Stimulated activated memory B cell treated with anti-CD40 and anti-IgM and Interleukin-4, amounts not matched to agents 10 μg/mL and 1 μg/mL and 100 μg/mL, for 72 hours (primary cell): ENCODE measurements at regions not wholly inside any gene's neighbourhood (a gene's known extent, or its start where the extent isn't known, plus 50 kb on each side); places are given as distances from the start of the nearest gene placed in this dataset.

Source experiments
- ATAC-seq: fragments of 150-1000 bp; cut with Tn5 transposase; 2 replicates; pipeline ENCODE4 v1.10.0; 2021
- H3K27ac Mint-ChIP-seq: one replicate; pipeline ENCODE4 v1.8.0; 2022; ENCODE audit warnings: mild to moderate bottlenecking, mixed read lengths
- H3K27me3 Mint-ChIP-seq: one replicate; pipeline ENCODE4 v1.8.0; 2022; ENCODE audit warnings: mixed read lengths
- H3K36me3 Mint-ChIP-seq: one replicate; pipeline ENCODE4 v1.8.0; 2022; ENCODE audit warnings: mixed read lengths
- H3K4me1 Mint-ChIP-seq: one replicate; pipeline ENCODE4 v1.8.0; 2022; ENCODE audit warnings: mixed read lengths
- H3K4me3 Mint-ChIP-seq: one replicate; pipeline ENCODE4 v1.8.0; 2022; ENCODE audit warnings: mild to moderate bottlenecking, moderate library complexity, mixed read lengths
- H3K9me3 Mint-ChIP-seq: one replicate; pipeline ENCODE4 v1.8.0; 2022; ENCODE audit warnings: mixed read lengths

- no peaks in the 10 kb centered on the region for H3K9me3 Mint-ChIP-seq
- H3K36me3 Mint-ChIP-seq: no peaks in the 10 kb centered on the region
- H3K27me3 Mint-ChIP-seq: no peaks in the 10 kb centered on the region
- no peak for ATAC-seq
- H3K4me1 Mint-ChIP-seq: no peaks in the 10 kb centered on the region
- no peak overlapping the region for H3K27ac Mint-ChIP-seq
- H3K4me3 Mint-ChIP-seq: no peak overlapping the region
Observed at GRCh38 chr18:37631422-37631821, 65.8 kb upstream of the CELF4 start.

DNA sequence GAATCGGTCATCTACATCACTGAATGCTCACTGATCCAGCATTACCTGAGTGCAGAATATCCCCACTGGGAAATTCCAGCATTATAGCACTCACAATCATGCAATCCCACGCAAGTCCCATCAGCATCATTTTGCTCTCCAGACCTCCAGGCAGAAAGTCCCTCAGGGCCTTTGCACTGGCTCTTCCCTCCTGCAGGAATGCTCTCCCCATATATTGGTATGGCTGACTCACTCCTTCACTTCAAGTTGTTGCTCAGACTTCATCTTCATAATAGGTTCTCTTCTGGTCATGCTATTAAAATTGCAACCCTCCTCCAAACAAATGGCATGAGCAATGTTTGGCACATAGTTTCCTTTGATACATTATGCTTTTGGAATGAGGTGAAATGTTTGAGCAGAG, 64.7 kb upstream of the CELF4 start:
- no peak overlapping the region for H3K27ac Mint-ChIP-seq
- H3K4me1 Mint-ChIP-seq: no peaks in the 10 kb centered on the region
- no peak for ATAC-seq
- no peaks in the 10 kb centered on the region for H3K27me3 Mint-ChIP-seq
- H3K36me3 Mint-ChIP-seq: no peaks in the 10 kb centered on the region
- H3K4me3 Mint-ChIP-seq: no peak overlapping the region
- H3K9me3 Mint-ChIP-seq: no peaks in the 10 kb centered on the region

GRCh38 chr18:37628470-37629220, 63.0 kb upstream of the CELF4 start:
- Mint-ChIP-seq H3K4me3 (no peak overlapping the region), H3K27me3 (no peaks in the 10 kb centered on the region), H3K27ac (no peak overlapping the region), H3K4me1 (no peaks in the 10 kb centered on the region), H3K9me3 (no peaks in the 10 kb centered on the region), H3K36me3 (no peaks in the 10 kb centered on the region)
- ATAC-seq: no peak

- Mint-ChIP-seq H3K27me3 (no peaks in the 10 kb centered on the region), H3K4me3 (no peak overlapping the region), H3K4me1 (no peaks in the 10 kb centered on the region), H3K27ac (no peak overlapping the region), H3K9me3 (no peaks in the 10 kb centered on the region), H3K36me3 (no peaks in the 10 kb centered on the region)
- no peak for ATAC-seq
Observed at GRCh38 chr18:37624318-37624717, 58.7 kb upstream of the CELF4 start.

DNA sequence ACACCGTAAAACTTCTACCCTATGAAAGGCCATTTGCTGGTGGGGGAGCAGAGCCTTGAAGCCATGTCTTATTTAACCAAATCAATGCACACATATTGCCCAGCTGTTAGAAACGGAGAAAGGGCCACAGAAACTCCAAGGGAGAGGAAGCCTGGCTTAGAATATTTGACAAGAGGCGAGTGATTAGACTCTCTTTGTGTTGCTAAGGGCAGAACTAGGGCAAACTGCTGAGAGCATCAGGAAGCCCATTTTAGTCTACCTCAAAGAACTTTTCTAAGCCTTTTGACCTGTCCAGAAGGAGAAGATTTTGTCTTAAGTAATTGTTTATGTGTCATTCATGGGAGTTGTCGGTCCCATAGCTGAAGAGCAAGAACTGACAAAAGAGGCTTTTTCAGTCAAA, 54.4 kb upstream of the CELF4 start:
- no peak for ATAC-seq
- Mint-ChIP-seq H3K27ac (no peak overlapping the region), H3K9me3 (no peaks in the 10 kb centered on the region), H3K27me3 (no peaks in the 10 kb centered on the region), H3K36me3 (no peaks in the 10 kb centered on the region), H3K4me3 (no peak overlapping the region), H3K4me1 (no peaks in the 10 kb centered on the region)

DNA sequence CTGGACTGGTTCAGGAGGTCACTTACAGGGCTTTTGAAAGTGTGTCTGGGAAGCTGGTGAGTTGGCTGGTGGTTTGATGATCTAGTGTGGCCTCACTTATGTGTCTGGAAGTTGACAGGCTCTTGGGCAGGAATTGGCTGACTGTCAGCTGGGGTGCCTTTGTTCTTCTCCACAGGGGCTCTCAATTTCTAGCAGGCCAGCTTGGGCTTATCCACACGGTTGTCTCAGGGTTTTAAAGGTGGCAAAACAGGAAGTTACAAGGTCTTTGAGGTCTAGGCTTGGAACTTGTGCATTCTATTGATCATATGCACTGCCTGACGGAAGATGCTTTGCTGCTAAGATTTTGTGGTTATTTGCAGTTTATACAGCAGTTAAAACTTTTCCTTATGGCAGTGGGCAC, 52.0 kb upstream of the CELF4 start:
- no peaks in the 10 kb centered on the region for H3K36me3 Mint-ChIP-seq
- H3K27ac Mint-ChIP-seq: no peak overlapping the region
- no peaks in the 10 kb centered on the region for H3K9me3 Mint-ChIP-seq
- no peaks in the 10 kb centered on the region for H3K4me1 Mint-ChIP-seq
- no peak for ATAC-seq
- H3K27me3 Mint-ChIP-seq: no peaks in the 10 kb centered on the region
- H3K4me3 Mint-ChIP-seq: no peak overlapping the region
